OCI-M1 (cell line): ENCODE measurements at regions not wholly inside any gene's neighbourhood (a gene's known extent, or its start where the extent isn't known, plus 50 kb on each side); places are given as distances from the start of the nearest gene placed in this dataset.

Experiments
- DNase-seq: peaks from one replicate; lab custom pipeline; 2025; lab: John Stamatoyannopoulos, UW

GRCh38 chrX:43375136-43375535 lies 281.0 kb upstream of the MAOA start:
- DNase-seq, result no peak

- DNase-seq, result no peak
Observed at GRCh38 chrX:43380704-43381103, 275.4 kb upstream of the MAOA start.

- peak; percentile 3 for DNase-seq
Observed at GRCh38 chrX:43386875-43387274, 269.2 kb upstream of the MAOA start.

- no peak for DNase-seq
Observed at GRCh38 chrX:43405191-43405590, 250.9 kb upstream of the MAOA start.

- no peak for DNase-seq
Observed at GRCh38 chrX:43423876-43424275, 232.2 kb upstream of the MAOA start.

GRCh38 chrX:43436517-43436916 lies 219.6 kb upstream of the MAOA start:
- no peak for DNase-seq

GRCh38 chrX:43446752-43447151 lies 209.3 kb upstream of the MAOA start:
- no peak for DNase-seq

- DNase-seq, result peak; percentile 26
Observed at GRCh38 chrX:43448688-43449087, 207.4 kb upstream of the MAOA start.

GRCh38 chrX:43450355-43450754 lies 205.7 kb upstream of the MAOA start:
- DNase-seq, result no peak

GRCh38 chrX:43451976-43452686 lies 204.0 kb upstream of the MAOA start:
- DNase-seq, result peak; percentile 0

GRCh38 chrX:43456063-43456462 lies 200.0 kb upstream of the MAOA start:
- DNase-seq, result no peak

GRCh38 chrX:43456906-43457305 lies 199.2 kb upstream of the MAOA start:
- DNase-seq, result no peak

- DNase-seq, result peak; percentile 1
Observed at GRCh38 chrX:43467608-43468234, 188.4 kb upstream of the MAOA start.

GRCh38 chrX:43469391-43470054 lies 186.6 kb upstream of the MAOA start:
- DNase-seq, result peak; percentile 28

GRCh38 chrX:43474321-43474720 lies 181.8 kb upstream of the MAOA start:
- DNase-seq, result no peak

- DNase-seq, result no peak
Observed at GRCh38 chrX:43479070-43479469, 177.0 kb upstream of the MAOA start.

- no peak for DNase-seq
Observed at GRCh38 chrX:43479850-43480249, 176.2 kb upstream of the MAOA start.

GRCh38 chrX:43481576-43481975 lies 174.5 kb upstream of the MAOA start:
- DNase-seq, result peak; percentile 80

GRCh38 chrX:43493756-43494155 lies 162.3 kb upstream of the MAOA start:
- no peak for DNase-seq

- no peak for DNase-seq
Observed at GRCh38 chrX:43500246-43500645, 155.9 kb upstream of the MAOA start.

GRCh38 chrX:43500996-43501694 lies 155.0 kb upstream of the MAOA start:
- DNase-seq, result peak; percentile 2

GRCh38 chrX:43504394-43504793 lies 151.7 kb upstream of the MAOA start:
- peak; percentile 19 for DNase-seq

- no peak for DNase-seq
Observed at GRCh38 chrX:43505769-43506168, 150.3 kb upstream of the MAOA start.
